ENCODE measurements at regions not wholly inside any gene's neighbourhood (a gene's known extent, or its start where the extent isn't known, plus 50 kb on each side); places are given as distances from the start of the nearest gene placed in this dataset.

GRCh38 chr3:94308767-94309166 lies 245.9 kb downstream of the NSUN3 start:
- Histone ChIP-seq H3K27me3 (ENCODE audit: control insufficient read depth, insufficient read depth, low read length) (no peaks in the 10 kb centered on the region), H3K27ac (ENCODE audit: low read length) (no peak overlapping the region), H3K4me1 (ENCODE audit: control insufficient read depth, insufficient read depth, low read length) (no peaks in the 10 kb centered on the region), H3K4me3 (ENCODE audit: low read length) (no peak overlapping the region), H3K9me3 (ENCODE audit: control insufficient read depth, insufficient read depth, low read length) (peaks cover 5% of the 10 kb centered on the region), H3K36me3 (ENCODE audit: control insufficient read depth, insufficient read depth, low read length) (no peaks in the 10 kb centered on the region)
- Mint-ChIP-seq H3K36me3 (no peaks in the 10 kb centered on the region), H3K4me3 (no peak overlapping the region), H3K27me3 (ENCODE audit: low read depth in 2 of 2) (no peaks in the 10 kb centered on the region), H3K27ac (no peak overlapping the region), H3K9me3 (peaks cover 0 to 2% of the 10 kb centered on the region in 2 donors), H3K4me1 (no peaks in the 10 kb centered on the region)
- intact Hi-C loops (cut with micrococcal nuclease) = no loop called here
- DNase-seq (no peak), ATAC-seq (no peak)
- WGBS (ENCODE audit: insufficient coverage) = 63% methylated on average over 1 of the region's 1 CpG
- no peak for TF ChIP-seq CTCF (IDR thresholded peaks at IDR 0.05)

GRCh38 chr3:94310341-94311135 lies 247.7 kb downstream of the NSUN3 start:
- H3K9me3 ChIP-seq (ENCODE audit: control insufficient read depth, insufficient read depth, low read length) = peaks cover 5% of the 10 kb centered on the region
- no peak for ATAC-seq
- 94% methylated on average over 2 of the region's 5 CpGs for WGBS (ENCODE audit: insufficient coverage)
- intact Hi-C loops (cut with micrococcal nuclease) = no loop called here
- H3K36me3 Mint-ChIP-seq = no peaks in the 10 kb centered on the region
- H3K36me3 ChIP-seq (ENCODE audit: control insufficient read depth, insufficient read depth, low read length) = no peaks in the 10 kb centered on the region
- H3K27me3 Mint-ChIP-seq (ENCODE audit: low read depth in 2 of 2) = no peaks in the 10 kb centered on the region
- no peak for DNase-seq
- no peak overlapping the region for H3K27ac ChIP-seq (ENCODE audit: low read length)
- no peaks in the 10 kb centered on the region for H3K27me3 ChIP-seq (ENCODE audit: control insufficient read depth, insufficient read depth, low read length)
- H3K4me1 Mint-ChIP-seq = no peaks in the 10 kb centered on the region
- no peak for TF ChIP-seq CTCF (IDR thresholded peaks at IDR 0.05)
- H3K4me3 Mint-ChIP-seq = no peak overlapping the region
- no peak overlapping the region for H3K27ac Mint-ChIP-seq
- H3K4me3 ChIP-seq (ENCODE audit: low read length) = no peak overlapping the region
- peaks cover 2 to 3% of the 10 kb centered on the region in 2 donors for H3K9me3 Mint-ChIP-seq
- H3K4me1 ChIP-seq (ENCODE audit: control insufficient read depth, insufficient read depth, low read length) = no peaks in the 10 kb centered on the region

- Mint-ChIP-seq H3K9me3 (peaks cover 2 to 3% of the 10 kb centered on the region in 2 donors), H3K4me1 (no peaks in the 10 kb centered on the region), H3K36me3 (no peaks in the 10 kb centered on the region), H3K27me3 (ENCODE audit: low read depth in 2 of 2) (no peaks in the 10 kb centered on the region), H3K4me3 (no peak overlapping the region), H3K27ac (no peak overlapping the region)
- TF ChIP-seq CTCF (IDR thresholded peaks at IDR 0.05) = no peak
- Histone ChIP-seq H3K4me3 (ENCODE audit: low read length) (no peak overlapping the region), H3K4me1 (ENCODE audit: control insufficient read depth, insufficient read depth, low read length) (no peaks in the 10 kb centered on the region), H3K9me3 (ENCODE audit: control insufficient read depth, insufficient read depth, low read length) (peaks cover 5% of the 10 kb centered on the region), H3K27me3 (ENCODE audit: control insufficient read depth, insufficient read depth, low read length) (no peaks in the 10 kb centered on the region), H3K36me3 (ENCODE audit: control insufficient read depth, insufficient read depth, low read length) (no peaks in the 10 kb centered on the region), H3K27ac (ENCODE audit: low read length) (no peak overlapping the region)
- DNase-seq (no peak), ATAC-seq (no peak)
- WGBS (ENCODE audit: insufficient coverage) = 86% methylated on average over 3 of the region's 3 CpGs
- intact Hi-C loops (cut with micrococcal nuclease) = no loop called here
These were observed 248.8 kb downstream of the NSUN3 start for GRCh38 chr3:94311651-94312050.

All from natural killer cell (primary cell).